ENCODE measurements at regions not wholly inside any gene's neighbourhood (a gene's known extent, or its start where the extent isn't known, plus 50 kb on each side); places are given as distances from the start of the nearest gene placed in this dataset.

DNA sequence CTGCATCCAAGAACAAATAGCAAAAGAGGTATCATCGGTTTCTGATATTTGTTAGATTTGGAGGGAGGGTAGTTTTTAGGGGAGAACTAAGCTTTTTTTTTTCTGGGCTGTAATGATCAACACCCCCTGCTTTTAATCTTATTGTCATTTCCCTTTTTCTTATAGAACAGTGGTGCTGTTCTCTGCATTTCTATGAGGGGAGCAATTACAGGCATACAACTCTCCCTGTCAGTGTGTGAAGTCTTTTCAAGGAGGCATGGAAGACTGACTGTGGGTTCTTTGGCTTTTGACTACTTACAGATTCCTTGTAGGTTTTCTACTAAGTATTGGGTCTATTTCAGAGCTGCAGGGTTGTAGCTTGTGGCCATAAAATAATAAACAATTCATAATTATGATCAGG is 632.3 kb downstream of the TFAP2B start:
- no peak overlapping the region for H3K4me3 ChIP-seq (ENCODE audit: low read length)
- no peak for DNase-seq (ENCODE audit: low read depth)
- TF ChIP-seq, protein P1, sequence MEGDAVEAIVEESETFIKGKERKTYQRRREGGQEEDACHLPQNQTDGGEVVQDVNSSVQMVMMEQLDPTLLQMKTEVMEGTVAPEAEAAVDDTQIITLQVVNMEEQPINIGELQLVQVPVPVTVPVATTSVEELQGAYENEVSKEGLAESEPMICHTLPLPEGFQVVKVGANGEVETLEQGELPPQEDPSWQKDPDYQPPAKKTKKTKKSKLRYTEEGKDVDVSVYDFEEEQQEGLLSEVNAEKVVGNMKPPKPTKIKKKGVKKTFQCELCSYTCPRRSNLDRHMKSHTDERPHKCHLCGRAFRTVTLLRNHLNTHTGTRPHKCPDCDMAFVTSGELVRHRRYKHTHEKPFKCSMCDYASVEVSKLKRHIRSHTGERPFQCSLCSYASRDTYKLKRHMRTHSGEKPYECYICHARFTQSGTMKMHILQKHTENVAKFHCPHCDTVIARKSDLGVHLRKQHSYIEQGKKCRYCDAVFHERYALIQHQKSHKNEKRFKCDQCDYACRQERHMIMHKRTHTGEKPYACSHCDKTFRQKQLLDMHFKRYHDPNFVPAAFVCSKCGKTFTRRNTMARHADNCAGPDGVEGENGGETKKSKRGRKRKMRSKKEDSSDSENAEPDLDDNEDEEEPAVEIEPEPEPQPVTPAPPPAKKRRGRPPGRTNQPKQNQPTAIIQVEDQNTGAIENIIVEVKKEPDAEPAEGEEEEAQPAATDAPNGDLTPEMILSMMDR (IDR thresholded peaks at IDR 0.05; ENCODE audit: insufficient read depth, low read depth, low read length, missing control alignments), result no peak

DNA sequence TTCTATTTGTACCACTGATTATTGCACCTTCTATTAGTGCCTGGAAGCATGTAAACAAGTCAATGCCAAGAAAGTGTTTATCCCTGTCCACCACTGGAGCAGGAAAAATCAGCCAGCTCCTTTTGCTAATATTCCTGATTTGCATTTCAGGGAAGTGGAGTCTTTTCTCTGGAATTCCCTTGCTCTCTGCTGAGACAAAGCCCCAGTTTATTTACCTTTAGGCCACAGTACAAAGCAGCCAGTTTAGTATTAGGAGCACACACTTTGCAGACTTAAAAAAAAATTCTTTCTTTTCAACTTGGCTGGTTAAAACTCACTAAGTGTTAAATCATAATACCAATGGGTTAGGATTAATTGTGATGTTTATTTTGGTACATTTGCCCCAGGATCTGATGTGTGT is 631.1 kb downstream of the PKHD1 start:
- H3K4me3 ChIP-seq (ENCODE audit: low read length), result no peak overlapping the region
- TF ChIP-seq, protein P1 (IDR thresholded peaks at IDR 0.05; ENCODE audit: insufficient read depth, low read depth, low read length, missing control alignments), result no peak
- no peak for DNase-seq (ENCODE audit: low read depth)

DNA sequence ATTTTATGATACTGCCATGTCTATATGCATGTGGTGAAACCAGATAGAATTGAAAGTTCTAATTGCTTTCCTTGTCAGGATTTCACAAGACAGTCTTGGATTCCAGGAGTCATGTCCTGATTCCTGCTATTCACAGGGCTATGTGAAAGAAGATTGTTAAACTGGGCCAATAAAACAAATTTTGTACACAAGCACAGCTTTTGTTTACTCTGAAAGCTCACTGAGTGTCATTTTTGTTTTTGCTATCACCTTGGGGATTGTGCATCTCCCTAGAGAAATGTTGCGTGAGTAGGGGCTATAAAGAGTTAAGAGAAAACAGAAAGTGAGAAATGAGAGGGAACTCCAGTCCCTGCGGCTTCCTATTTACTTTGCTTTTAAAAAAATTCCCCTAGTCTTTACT is 627.5 kb downstream of the PKHD1 start:
- H3K4me3 ChIP-seq (ENCODE audit: low read length), result no peak overlapping the region
- TF ChIP-seq, protein P1 (IDR thresholded peaks at IDR 0.05; ENCODE audit: insufficient read depth, low read depth, low read length, missing control alignments), result no peak
- no peak for DNase-seq (ENCODE audit: low read depth)

DNA sequence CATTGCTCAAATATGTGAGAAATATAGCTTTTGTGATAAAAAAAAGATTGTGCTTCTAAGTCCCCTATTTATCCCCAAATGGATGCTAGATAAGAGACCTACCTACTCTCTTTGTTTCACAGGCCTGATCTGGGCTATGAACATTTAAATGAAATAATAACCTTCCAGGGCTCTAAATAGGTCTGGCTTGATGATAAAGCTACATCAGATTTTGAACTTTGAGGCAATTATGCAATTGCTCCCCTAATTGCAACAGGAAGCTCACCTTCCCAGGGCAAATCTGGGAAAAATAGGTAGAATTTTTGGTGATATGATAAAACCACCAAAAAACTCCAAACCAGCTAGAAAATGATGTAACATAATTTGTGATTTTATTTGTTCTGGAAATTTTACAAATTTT is 624.5 kb downstream of the PKHD1 start:
- no peak overlapping the region for H3K4me3 ChIP-seq (ENCODE audit: low read length)
- TF ChIP-seq, protein P1 (IDR thresholded peaks at IDR 0.05; ENCODE audit: insufficient read depth, low read depth, low read length, missing control alignments), result no peak
- DNase-seq (ENCODE audit: low read depth), result no peak

DNA sequence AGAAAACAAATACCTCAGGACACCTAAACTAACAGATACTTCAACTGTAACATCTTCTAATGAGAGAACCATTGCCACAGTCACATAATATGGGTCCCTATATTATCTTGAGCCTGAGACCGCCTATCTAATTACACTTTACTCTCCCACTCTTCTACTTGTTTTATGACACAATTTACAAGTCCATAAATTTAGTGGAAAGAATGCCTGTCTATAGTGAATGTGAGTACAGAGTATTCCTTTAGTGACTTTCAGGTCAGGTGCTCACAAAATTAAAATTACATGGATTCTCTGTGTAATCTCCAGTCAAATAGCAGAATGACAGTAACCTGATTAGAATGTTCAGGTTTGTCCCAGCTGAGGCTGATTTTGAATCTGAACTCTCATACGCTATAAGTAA is 624.1 kb downstream of the PKHD1 start:
- TF ChIP-seq, protein P1 (IDR thresholded peaks at IDR 0.05; ENCODE audit: insufficient read depth, low read depth, low read length, missing control alignments), result no peak
- no peak overlapping the region for H3K4me3 ChIP-seq (ENCODE audit: low read length)

DNA sequence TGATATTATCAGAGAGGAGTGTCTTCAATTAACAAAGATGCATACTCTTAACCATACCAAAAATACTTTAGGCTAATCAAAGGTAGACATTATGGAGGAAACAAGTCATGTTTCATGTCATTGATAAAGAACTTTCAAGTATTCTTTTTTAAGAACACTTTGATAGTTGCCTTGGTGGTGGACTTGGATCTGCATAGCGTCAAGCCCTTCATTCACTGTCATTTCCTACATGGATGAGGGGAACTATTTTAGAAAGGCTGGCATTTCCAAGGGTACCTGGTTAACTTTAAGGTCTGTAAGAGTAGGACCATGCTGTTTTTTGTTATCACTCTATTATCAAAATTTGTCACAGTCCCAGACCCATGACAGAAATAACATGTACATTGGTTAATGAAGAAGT is 622.5 kb downstream of the PKHD1 start:
- TF ChIP-seq, protein P1 (IDR thresholded peaks at IDR 0.05; ENCODE audit: insufficient read depth, low read depth, low read length, missing control alignments), result no peak

More for the DNA sequence above, 624.1 kb downstream of the PKHD1 start:
- DNase-seq (ENCODE audit: low read depth), result no peak

DNA sequence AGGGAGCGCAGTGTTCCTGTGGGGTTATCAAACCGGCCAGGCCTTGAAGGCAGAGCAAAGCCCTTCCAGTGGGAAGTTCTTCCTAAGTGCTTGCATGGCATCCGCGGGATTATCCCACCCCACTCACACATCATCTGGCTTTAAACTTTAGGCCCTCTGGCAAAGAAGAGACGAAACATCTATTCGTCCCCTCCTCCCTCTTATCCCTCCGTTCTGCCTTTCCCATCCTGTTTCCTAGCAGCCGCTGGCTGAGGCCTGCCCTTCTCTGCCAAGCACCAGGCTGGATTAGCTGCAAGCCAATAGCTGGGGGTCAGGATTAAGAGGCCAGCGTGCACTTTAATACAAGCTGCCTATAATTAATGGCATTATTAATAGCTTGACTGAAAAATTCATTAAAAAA is 621.0 kb downstream of the PKHD1 start:
- no peak for DNase-seq (ENCODE audit: low read depth)
- no peak overlapping the region for H3K4me3 ChIP-seq (ENCODE audit: low read length)
- TF ChIP-seq, protein P1 (IDR thresholded peaks at IDR 0.05; ENCODE audit: insufficient read depth, low read depth, low read length, missing control alignments), result no peak

More for the DNA sequence above, 622.5 kb downstream of the PKHD1 start:
- DNase-seq (ENCODE audit: low read depth), result no peak
- H3K4me3 ChIP-seq (ENCODE audit: low read length), result no peak overlapping the region

Measured in epithelial cell of esophagus (primary cell).